ENCODE measurements at regions not wholly inside any gene's neighbourhood (a gene's known extent, or its start where the extent isn't known, plus 50 kb on each side); places are given as distances from the start of the nearest gene placed in this dataset.

GRCh38 chr5:58354827-58355226 is 105.1 kb downstream of the PLK2 start:
- ChIA-PET CTCF (ENCODE audit: partially characterized antibody) (no interaction called here), POLR2A (ENCODE audit: partially characterized antibody) (interaction anchor here (1.1 kb wide), 1 partner anchor 32 kb away, joined by 3 read pairs; no protein-coding TSS in a partner anchor)
- Histone ChIP-seq H3K79me1 (ENCODE audit: low read depth, low read length) (no peaks in the 10 kb centered on the region), H2AK5ac (ENCODE audit: low read depth, low read length) (no peak overlapping the region), H3K79me2 (ENCODE audit: control insufficient read depth in 1 of 2, insufficient read depth in 2 of 2, low read length in 2 of 2) (no peaks in the 10 kb centered on the region), H3K4me1 (replicated peaks in 1 of 4; ENCODE audit: control insufficient read depth in 3 of 4, insufficient read depth in 4 of 4, low read length in 3 of 4) (no peaks in the 10 kb centered on the region; a peak in 2 of 7 replicates), H4K91ac (replicated peaks; ENCODE audit: insufficient read length, low read length) (no peak overlapping the region), H3K4me2 (ENCODE audit: insufficient read depth in 1 of 2, low read depth in 2 of 2, low read length in 2 of 2) (no peak overlapping the region), H2BK15ac (ENCODE audit: low read length) (no peak overlapping the region), H3K23me2 (ENCODE audit: low read depth, low read length) (no peaks in the 10 kb centered on the region), H3K56ac (replicated peaks; ENCODE audit: insufficient read length, low read depth, low read length) (no peak overlapping the region), H4K8ac (ENCODE audit: extremely low read depth, insufficient read depth, low read length) (no peak overlapping the region), H4K5ac (ENCODE audit: insufficient read length, low read depth, low read length) (no peak overlapping the region), H2BK12ac (ENCODE audit: low read depth, low read length) (no peak overlapping the region), H3K14ac (ENCODE audit: insufficient read length) (no peak overlapping the region), H3K23ac (ENCODE audit: insufficient read length) (no peak overlapping the region), H3K27ac (ENCODE audit: low read depth, low read length) (no peak overlapping the region), H3K27me3 (replicated peaks in 1 of 4; ENCODE audit: control insufficient read depth in 3 of 4, extremely low read depth in 1 of 4, insufficient read depth in 3 of 4, low read length in 3 of 4) (no peaks in the 10 kb centered on the region), H4K20me1 (replicated peaks in 1 of 2; ENCODE audit: control insufficient read depth in 1 of 2, insufficient read depth in 2 of 2, low read length in 2 of 2) (no peaks in the 10 kb centered on the region), H2BK5ac (ENCODE audit: low read depth, low read length) (no peak overlapping the region), H3K9ac (replicated peaks in 1 of 4; ENCODE audit: extremely low read depth in 1 of 4, low read depth in 3 of 4, low read length in 3 of 4) (no peak overlapping the region), H2BK20ac (ENCODE audit: low read length) (no peak overlapping the region), H3K18ac (ENCODE audit: extremely low read depth, low read length) (no peak overlapping the region), H3K4me3 (ENCODE audit: extremely low read depth in 1 of 4, insufficient read depth in 2 of 4, low read depth in 3 of 4, low read length in 4 of 4) (no peak overlapping the region), H3K9me3 (ENCODE audit: insufficient read depth in 2 of 2, low read depth in 1 of 2, low read length in 1 of 2) (no peaks in the 10 kb centered on the region), H2BK120ac (replicated peaks; ENCODE audit: low read depth, low read length) (no peak overlapping the region), H2AFZ (ENCODE audit: low read length) (no peak overlapping the region), H3K4ac (replicated peaks; ENCODE audit: insufficient read length, low read depth, low read length) (no peak overlapping the region), H3K36me3 (ENCODE audit: control insufficient read depth in 2 of 4, insufficient read depth in 4 of 4, low read length in 3 of 4) (no peaks in the 10 kb centered on the region)
- DNase-seq (ENCODE audit: low read depth in 1 of 2, low spot score in 2 of 2) (no peak), FAIRE-seq (no peak)
- TF ChIP-seq HDAC2 (IDR thresholded peaks at IDR 0.05; ENCODE audit: borderline replicate concordance in 1 of 2, low read depth in 2 of 2, low read length in 2 of 2) = no peak
- TF ChIP-seq TCF12 (IDR thresholded peaks at IDR 0.05; ENCODE audit: low read depth, low read length) = no peak
- TF ChIP-seq EGR1 (IDR thresholded peaks at IDR 0.05; ENCODE audit: borderline replicate concordance, low read depth, low read length) = no peak
- no peak for TF ChIP-seq NRF1 (IDR thresholded peaks at IDR 0.05; ENCODE audit: low read depth, low read length)
- WGBS, 2 experiments (ENCODE audit: extremely low coverage in 1 of 2, insufficient coverage in 1 of 2, insufficient read length in 1 of 2, insufficient replicate concordance in 2 of 2, low coverage in 1 of 2, low lambda C conversion rate in 2 of 2, missing lambda C conversion rate in 1 of 2) = 90% methylated on average over 2 of the region's 2 CpGs; no CpG with 5 or more reads in 1 of the 2 experiments

Measured in H1 (cell line).